G401 (cell line): ENCODE measurements at regions not wholly inside any gene's neighbourhood (a gene's known extent, or its start where the extent isn't known, plus 50 kb on each side); places are given as distances from the start of the nearest gene placed in this dataset.

ENCODE experiments used
- DNase-seq: peaks from one replicate; pipeline ENCODE4 v3.0.0-alpha.2; 2015; ENCODE audit warnings: low spot score
- in situ Hi-C: cut with HindIII; loops from 2 replicates; pipeline ENCODE4 v1.10.0; 2016; ENCODE audit warnings: low sequenced_read_pairs, mixed read lengths

DNA sequence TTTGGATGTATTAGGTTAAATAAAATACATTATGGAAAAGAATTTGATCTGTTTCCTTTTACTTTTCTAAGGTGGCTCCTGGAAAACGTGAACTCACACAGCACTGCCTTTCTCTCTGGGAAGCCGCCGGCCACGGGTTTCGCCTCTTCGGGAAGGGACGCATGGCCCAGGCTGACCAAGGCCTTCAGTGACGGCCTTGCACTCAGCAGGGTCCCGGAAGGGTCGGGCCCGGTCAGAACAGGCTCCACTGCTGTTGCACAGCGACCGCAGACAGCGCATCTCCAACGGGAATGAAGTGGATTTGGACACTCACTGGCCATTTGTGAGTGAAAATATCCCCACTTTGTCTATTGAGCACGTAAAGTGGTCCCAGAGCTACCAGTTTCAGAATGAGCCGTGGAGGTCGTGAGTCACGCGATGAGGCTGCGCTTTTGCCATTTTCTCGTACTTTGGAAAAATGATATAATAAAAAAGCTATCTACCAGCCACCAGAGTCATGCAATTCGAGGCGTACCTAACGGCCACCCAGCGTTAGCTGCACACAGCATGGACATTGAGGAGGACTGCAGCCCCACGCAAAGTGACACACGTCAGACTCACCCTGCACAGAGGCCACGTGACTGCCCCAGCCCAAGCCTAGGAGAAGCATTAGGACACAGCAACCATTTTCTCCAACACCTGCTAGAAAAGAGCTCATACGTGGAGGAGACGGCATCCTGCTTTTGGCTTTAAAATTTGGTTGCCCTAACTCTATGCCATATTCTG, 244.3 kb downstream of the TTLL2 start:
- in situ Hi-C loops, result no loop called here
- DNase-seq, result no peak

DNA sequence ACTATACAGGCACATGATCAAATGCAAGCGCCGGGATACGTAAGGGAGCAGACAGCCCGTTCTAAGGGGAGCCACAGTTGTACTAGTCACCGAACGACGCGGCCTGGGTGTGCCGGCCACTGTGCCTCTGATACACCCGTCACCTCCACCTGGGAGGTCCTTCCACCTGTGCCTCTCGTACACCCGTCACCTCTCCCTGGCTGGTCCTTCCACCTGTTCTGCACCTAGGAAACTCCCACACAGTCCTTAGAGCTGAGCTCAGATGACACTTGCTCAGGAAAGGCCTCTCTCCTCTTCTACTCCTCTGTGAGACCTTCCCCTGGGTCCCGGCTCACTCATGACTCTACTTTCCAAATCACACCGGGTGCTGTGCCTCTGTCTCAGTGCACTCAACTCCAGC, 245.0 kb downstream of the TTLL2 start:
- in situ Hi-C loops, result no loop called here
- DNase-seq, result no peak

DNA sequence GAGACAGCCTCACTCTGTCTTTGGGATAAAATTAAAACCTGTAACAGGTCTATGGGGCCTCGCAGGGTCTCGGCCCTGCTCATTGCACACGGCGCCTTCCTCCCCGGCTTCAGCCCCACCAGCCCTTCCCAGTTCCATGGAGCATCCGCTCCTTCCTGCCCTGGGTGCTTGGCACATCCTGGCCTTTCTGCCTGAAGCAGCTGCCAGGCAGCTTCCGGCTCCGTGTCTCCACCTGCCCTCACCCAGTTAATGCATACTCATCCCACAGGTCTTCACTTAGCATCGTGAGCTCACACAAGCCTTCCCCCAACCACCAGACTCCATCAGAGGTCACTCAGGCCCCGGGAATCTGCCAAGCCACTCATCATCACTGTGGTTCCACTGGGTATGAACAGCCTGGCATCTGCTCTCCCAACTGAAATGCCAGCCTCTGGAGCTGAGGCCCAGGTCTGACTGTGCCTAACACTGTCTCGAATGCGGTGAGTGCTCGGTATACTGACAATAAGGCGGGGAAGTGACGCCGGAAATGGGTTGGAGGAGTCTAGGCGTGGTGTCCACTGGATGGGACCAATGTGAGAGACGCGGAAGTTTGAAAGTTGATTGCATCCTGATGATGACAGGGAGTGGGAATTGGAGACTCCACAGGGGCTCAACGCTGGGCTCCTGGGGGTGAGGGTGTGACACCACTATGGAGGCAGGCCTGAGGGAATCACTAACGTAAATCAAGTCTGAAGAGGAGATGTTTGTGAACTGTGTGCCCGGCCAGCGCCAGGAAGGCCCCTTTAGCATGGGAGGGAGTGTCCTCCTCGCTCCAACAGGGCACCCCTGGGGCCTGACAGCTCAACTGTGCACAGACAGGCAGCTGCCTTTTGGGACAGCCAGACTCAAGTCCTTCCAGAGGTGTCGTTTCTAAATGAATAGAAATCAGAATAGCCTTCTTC, 245.8 kb downstream of the TTLL2 start:
- DNase-seq, result no peak
- in situ Hi-C loops, result no loop called here

- in situ Hi-C loops, result no loop called here
- DNase-seq, result no peak
These were observed 246.7 kb downstream of the TTLL2 start for GRCh38 chr6:167571550-167571949.

GRCh38 chr6:167572106-167572505, 247.2 kb downstream of the TTLL2 start:
- in situ Hi-C loops, result no loop called here
- DNase-seq, result no peak

GRCh38 chr6:167572841-167573271, 248.0 kb downstream of the TTLL2 start:
- in situ Hi-C loops, result no loop called here
- DNase-seq, result peak; percentile 14

GRCh38 chr6:167573461-167574215, 248.8 kb downstream of the TTLL2 start:
- in situ Hi-C loops, result no loop called here

DNA sequence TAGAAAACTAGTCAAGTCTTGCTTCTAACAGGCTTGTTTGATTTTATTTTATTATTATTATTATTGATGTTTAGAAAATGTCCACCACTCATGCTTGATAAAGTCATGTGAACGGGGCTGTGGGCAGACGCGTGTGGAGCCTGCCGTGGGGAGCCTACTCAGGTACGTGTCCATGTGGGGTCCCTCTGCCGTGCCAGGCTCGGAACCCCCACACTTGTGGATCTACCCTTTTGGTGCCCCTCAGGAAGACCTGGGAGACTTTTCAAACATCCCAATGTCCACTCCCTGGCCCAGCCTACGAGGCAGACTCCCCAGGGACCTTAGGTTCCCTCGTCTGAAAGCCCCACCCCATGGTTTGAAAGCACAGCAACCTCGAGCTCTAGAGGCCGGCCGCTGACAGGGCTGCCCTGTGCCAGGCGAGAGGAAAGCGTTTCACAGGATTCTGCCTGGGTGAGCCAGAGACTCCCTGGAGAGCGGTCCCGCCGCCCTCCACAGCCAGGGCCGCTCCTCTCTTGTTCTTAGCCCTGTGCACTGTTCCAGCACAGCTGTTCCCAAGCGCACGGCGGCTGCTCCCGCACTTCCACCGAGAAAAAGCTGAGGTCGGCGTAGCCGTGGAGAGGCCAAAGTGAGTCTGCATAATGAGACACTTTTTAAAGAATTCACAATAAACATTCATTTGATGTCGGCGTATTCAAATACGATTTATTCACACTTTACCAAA, 249.7 kb downstream of the TTLL2 start:
- DNase-seq, result no peak
- in situ Hi-C loops, result no loop called here

More at GRCh38 chr6:167573461-167574215, 248.8 kb downstream of the TTLL2 start:
- no peak for DNase-seq

DNA sequence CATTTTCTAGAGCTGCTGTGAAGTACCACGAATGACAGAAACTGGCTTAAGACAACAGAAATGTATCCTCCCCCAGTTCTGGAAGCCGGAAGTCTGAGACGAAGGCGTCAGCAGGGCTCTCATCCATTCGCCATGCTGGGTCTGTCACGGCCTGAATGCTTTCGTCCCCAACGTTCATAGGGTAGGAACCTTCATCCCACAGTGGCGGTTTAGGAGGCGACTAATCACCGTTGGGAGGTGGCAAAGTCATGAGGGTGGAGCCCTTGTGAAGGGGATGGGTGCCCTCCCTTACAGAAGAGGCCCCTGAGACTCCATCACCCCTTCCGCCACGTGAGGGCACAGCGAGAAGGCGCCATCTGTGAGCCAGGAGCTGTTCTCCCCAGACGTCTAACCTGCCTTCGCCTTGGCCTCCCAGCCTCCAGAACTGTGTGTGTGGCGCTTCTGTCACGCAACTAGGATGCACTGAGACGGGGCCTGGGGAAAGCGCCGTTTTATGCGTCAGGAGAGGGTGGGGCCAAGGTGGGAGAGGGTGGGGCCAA, 250.3 kb downstream of the TTLL2 start:
- no peak for DNase-seq
- in situ Hi-C loops, result no loop called here

- no peak for DNase-seq
- in situ Hi-C loops, result no loop called here
These were observed 250.5 kb upstream of the AFDN start for GRCh38 chr6:167576050-167576741.

DNA sequence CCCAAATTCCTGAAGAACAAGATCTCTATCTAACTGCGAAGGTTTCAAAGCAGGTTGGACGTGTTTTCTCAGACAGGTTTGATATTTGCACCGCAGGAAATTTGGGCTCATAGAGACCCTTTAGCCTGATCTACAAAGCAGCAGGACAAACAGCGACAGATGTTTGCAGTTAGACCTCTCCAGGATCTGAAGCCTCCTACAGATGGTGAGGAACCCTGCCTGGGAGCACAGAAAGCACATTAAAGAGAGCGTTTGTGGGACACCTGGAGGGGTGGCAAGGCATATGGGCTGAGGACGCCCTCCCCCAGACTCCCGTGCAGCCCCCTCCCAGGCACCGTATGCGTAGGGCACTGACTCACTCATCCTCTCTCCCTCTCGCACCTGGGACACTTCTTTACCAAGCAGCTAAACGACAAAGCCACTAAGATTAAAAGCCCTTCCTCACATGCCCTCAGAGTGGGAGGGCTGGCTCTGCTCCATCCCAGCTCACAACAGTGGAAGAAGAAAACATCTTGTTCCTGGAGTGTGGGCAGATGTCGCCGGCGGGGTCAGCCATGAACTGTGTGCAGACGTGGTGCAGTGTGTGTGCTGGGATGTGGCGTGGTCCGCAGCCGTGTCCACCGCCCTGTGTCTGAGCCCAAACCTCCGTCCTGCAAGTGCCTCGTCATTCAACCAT, 249.7 kb upstream of the AFDN start:
- in situ Hi-C loops, result no loop called here

DNA sequence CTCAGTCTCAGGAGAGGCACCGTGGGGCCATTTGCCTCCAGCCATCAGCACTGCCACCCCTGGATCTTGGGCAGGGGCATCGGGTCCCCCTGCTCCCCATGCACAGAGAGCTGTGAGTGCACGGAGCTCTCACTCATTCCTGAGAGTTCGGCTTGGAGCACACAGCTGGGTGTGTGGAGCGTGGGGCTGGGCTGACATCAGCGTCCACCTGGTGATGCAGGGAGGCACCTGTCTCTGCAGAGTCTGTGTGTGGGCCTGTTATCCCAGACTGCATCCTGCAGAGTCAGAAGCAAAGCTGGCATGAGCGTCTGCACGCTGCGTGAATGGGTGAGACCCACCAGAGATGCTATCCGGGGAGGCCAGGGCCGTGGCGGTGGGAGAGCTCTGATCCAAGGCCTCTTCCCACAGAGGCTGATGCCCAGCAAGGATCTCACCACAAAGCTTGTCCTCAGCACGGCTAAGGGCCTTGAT, 248.8 kb upstream of the AFDN start:
- no peak for DNase-seq
- in situ Hi-C loops, result no loop called here

More for the DNA sequence above, 249.7 kb upstream of the AFDN start:
- DNase-seq, result no peak

DNA sequence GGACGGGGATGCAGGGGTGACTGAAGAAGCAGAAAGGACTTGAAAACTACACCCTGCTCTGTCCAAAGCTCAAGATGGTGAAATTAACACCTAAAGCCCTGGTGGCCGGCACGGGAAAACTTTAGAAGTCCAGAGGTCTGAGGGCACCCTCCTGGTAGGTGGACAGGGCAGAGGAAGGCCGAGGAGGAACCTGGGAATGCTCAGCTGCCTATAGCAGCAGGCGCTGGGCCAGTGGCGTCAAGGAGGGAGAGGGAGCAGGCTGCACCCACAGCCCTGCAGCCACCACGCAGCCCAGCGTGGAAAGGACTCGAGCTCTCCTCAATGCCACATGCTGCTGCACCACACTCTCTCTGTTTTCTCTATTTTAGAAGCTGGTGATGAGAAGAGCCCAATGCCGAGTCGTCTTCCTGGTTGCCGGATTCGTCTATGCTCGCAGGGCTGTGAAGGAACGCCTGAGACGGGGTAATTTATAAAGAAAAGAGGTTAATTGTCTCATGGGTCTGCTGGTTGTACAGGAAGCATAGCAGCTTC, 248.3 kb upstream of the AFDN start:
- in situ Hi-C loops, result no loop called here
- no peak for DNase-seq

DNA sequence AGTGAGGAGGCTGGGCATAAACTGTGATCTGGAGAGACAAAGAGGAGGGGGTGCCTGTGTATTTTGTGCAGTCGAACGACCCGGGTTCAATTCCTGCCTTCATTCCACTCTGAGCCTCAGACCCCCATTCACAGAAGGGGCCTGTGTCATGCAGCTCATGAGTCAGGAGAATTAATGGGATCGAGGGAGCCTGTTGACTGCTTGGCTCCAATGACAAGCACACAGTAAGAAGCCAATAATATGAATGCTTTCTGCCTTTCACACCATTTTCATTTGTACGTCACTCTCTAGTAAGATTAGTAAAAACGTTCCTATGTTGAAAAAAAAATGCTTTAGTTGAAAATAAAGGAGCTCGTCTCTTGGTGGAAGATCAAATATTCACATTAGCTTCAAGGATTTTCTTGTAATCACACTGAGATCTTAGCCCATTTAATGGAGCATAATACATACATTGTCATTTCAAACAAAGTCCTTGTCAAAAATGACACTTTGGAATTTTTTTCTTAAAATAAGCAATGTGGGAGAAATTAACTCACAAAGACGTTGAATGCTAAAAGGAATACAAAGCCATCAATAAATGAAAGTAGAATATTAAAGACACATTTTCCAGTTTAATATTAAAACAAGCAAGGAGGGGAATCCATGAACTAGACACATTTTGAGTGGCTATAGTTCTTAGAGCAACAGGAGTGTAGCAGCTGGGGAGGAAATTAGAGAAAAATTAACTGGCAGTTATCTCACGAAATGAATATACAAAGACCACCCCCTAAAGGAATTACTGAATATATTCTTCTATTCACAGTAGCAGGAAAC, 246.7 kb upstream of the AFDN start:
- in situ Hi-C loops, result no loop called here
- DNase-seq, result no peak

DNA sequence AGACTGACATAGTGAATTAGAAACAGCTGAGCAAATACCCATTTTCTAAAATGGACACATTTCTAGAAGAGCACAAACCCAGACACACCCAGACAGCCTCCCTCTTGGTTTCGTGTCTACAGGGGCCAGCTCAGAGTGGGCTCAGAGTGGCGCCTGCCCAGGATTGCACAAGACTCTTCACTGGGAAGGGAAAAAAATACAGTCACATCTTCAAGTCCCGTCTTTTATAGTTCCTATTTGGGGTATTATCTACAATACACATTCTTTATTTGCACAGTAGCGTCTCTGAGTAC, 246.1 kb upstream of the AFDN start:
- in situ Hi-C loops, result no loop called here
- DNase-seq, result no peak

- in situ Hi-C loops, result no loop called here
- no peak for DNase-seq
These were observed 245.1 kb upstream of the AFDN start for GRCh38 chr6:167581637-167582036.

GRCh38 chr6:167583412-167583811, 243.3 kb upstream of the AFDN start:
- DNase-seq, result no peak
- in situ Hi-C loops, result no loop called here
